ENCODE measurements at regions not wholly inside any gene's neighbourhood (a gene's known extent, or its start where the extent isn't known, plus 50 kb on each side); places are given as distances from the start of the nearest gene placed in this dataset.

DNA sequence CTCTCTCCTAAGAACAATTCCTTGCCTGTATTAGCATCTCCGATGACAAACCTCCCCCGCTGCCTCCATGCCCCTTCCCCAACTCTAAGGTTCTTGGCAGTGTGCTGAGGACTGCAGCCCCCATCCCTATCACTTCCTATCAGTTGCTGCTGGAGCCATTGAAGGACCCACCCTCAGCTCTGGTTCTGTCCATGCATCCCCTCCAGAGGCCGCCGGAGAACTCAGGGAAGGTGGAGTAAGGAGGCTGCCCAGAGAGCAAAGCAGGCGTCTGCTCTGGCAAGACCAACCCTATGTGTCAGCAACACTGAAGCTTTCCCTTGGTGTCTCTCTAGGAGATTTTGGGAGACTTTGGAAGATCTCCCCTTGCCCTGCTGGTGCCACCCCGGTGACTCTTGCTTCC is 1139.5 kb downstream of the TBC1D22A start:
- TF ChIP-seq CTCF (IDR thresholded peaks at IDR 0.05; ENCODE audit: low read depth, low read length) = no peak
- no peak for DNase-seq (ENCODE audit: extremely low read depth, low read depth)

DNA sequence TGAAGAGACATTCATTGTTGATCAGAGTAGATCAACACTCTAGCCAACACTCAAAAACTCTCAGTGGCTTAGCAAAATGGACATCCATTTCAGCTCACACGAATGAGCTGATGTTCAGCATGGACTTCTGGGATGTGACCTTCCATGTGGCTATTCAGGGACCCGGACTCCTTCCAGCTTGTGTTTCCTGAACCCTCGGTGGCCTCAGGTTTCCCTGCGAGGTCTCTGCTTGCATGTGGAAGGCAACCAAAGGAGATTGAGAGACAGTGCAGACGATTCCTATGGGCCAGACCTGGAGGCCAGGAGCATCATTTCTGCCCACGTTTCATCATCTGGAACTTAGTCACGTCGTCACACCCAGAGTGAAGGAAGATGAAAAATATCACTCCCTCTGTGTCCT is 1137.4 kb downstream of the TBC1D22A start:
- no peak for DNase-seq (ENCODE audit: extremely low read depth, low read depth)
- TF ChIP-seq CTCF (IDR thresholded peaks at IDR 0.05; ENCODE audit: low read depth, low read length) = no peak

GRCh38 chr22:47898946-47899345 is 1136.5 kb downstream of the TBC1D22A start:
- DNase-seq (ENCODE audit: extremely low read depth, low read depth) = no peak
- TF ChIP-seq CTCF (IDR thresholded peaks at IDR 0.05; ENCODE audit: low read depth, low read length) = no peak

DNA sequence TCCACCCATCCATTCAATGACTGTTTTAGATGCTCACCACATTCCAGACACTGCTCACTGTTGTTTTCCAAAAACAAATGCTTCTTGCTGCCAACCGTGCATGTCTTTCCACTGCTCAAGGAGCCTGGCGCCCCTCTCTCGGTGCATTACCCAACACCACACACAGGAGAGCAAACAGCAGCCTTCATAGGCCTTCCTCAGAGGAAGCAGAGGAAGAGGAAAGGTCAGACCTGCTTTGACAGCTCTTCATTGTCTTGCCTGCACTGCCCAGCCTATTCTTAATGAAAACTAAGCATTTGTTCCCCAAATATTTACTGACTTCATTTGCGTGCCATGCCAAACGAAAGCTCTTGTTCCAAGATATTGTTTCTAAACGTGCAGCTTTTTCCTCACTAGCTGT is 1129.2 kb downstream of the TBC1D22A start:
- TF ChIP-seq CTCF (IDR thresholded peaks at IDR 0.05; ENCODE audit: low read depth, low read length) = no peak
- no peak for DNase-seq (ENCODE audit: extremely low read depth, low read depth)

DNA sequence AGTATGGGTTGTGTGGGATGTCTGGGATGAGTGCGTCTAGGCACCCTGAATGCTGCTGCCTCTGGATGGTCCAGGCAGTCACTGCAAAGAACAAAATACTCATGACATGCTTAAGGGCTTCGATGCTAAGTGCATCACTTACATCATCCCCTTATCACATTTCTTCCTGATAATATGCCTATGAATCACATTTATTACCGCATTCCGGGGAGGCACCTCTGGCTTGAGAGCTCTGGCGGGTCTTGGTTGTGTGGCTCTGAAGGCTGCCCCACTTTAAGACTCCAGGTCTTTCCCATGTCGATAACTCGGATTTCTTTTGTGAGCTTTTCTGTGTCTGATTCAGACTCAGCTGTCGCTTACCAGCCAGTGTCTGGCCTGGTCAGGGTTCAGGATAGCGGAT is 1126.4 kb downstream of the TBC1D22A start:
- no peak for DNase-seq (ENCODE audit: extremely low read depth, low read depth)
- TF ChIP-seq CTCF (IDR thresholded peaks at IDR 0.05; ENCODE audit: low read depth, low read length) = no peak

- TF ChIP-seq CTCF (IDR thresholded peaks at IDR 0.05; ENCODE audit: low read depth, low read length) = no peak
- no peak for DNase-seq (ENCODE audit: extremely low read depth, low read depth)
Measured at GRCh38 chr22:47884775-47885174, 1122.3 kb downstream of the TBC1D22A start.

DNA sequence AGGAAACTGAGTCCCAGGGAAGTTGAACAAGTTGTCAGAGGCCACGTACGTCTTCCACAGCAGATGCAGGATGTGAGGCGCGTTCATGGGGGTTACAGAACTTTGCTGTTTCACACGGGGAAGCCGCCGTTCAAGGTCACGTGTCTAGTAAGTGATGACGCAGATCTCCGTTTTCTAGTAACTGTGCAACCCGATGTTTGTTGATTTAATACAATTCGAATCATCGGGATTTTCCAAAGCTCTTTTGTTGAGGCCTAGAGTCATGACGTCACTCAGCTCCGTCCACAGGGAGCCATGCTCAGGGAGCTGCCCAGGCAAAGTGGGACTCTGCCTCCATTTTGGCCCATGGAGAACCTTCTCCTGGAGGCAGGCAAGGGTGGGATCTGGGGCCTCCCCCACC is 1121.8 kb downstream of the TBC1D22A start:
- no peak for TF ChIP-seq CTCF (IDR thresholded peaks at IDR 0.05; ENCODE audit: low read depth, low read length)
- no peak for DNase-seq (ENCODE audit: extremely low read depth, low read depth)
